Upper lobe of left lung (tissue), 6 donors: ENCODE measurements at regions not wholly inside any gene's neighbourhood (a gene's known extent, or its start where the extent isn't known, plus 50 kb on each side); places are given as distances from the start of the nearest gene placed in this dataset.

Source experiments
- ATAC-seq, 2 donors: fragments of 200-7000 bp; cut with Tn5 transposase; one replicate each; pipeline ENCODE4 v1.9.1; 2022; ENCODE audit warnings: mild to moderate bottlenecking in 2 of 2, moderate library complexity in 2 of 2; ENCODE audit not compliant: low FRiP score in 2 of 2
- DNase-seq, 2 donors: peaks; one replicate each; pipeline ENCODE4 v3.0.0-alpha.2; 2019 to 2020
- H3K27ac ChIP-seq, 4 donors: fragments of 200-600 bp; sonication (generic); one replicate each; pipeline ENCODE4 v1.5.1; 2016 to 2019
- H3K27me3 ChIP-seq, 4 donors: fragments of 200-600 bp; sonication (generic); one replicate each; pipeline ENCODE4 v1.5.1; 2017 to 2019
- H3K36me3 ChIP-seq, 4 donors: fragments of 200-600 bp; sonication (generic); one replicate each; pipeline ENCODE4 v1.5.1; 2016 to 2019
- H3K4me1 ChIP-seq, 4 donors: fragments of 200-600 bp; sonication (generic); one replicate each; pipeline ENCODE4 v1.5.1; 2018 to 2019
- H3K4me3 ChIP-seq, 4 donors: fragments of 200-600 bp; sonication (generic); one replicate each; pipeline ENCODE4 v1.5.1; 2017 to 2019; ENCODE audit warnings: mild to moderate bottlenecking in 2 of 4, moderate library complexity in 1 of 4
- H3K9me3 ChIP-seq, 4 donors: fragments of 200-600 bp; sonication (generic); one replicate each; pipeline ENCODE4 v1.5.1; 2018 to 2019
- EP300 ChIP-seq, 4 donors: sonication (generic); formaldehyde crosslinking; IDR thresholded peaks; one replicate each; pipeline ENCODE4 v1.5.1; 2017; ENCODE audit warnings: antibody characterized with exemption in 4 of 4, control low read depth in 2 of 4
- POLR2A ChIP-seq, 4 donors: fragments of 450-650 bp; IDR thresholded peaks; one replicate each; pipeline ENCODE4 v1.5.1; 2016 to 2017; ENCODE audit warnings: antibody characterized with exemption in 4 of 4, mild to moderate bottlenecking in 2 of 4
- POLR2AphosphoS5 ChIP-seq, 2 donors: sonication (generic); formaldehyde crosslinking; IDR thresholded peaks; one replicate each; pipeline ENCODE4 v1.5.1; 2017; ENCODE audit warnings: antibody characterized with exemption in 2 of 2
- WGBS, 2 donors: methylation state at CpG; one replicate each; pipeline ENCODE4 v1.1.5; 2017 to 2018; 5-methylcytosine and 5-hydroxymethylcytosine counted together
- TF ChIP-seq, protein P1 (sequence below), 6 experiments: fragments of 450-650 bp in 4 of 6; fragments of 200-600 bp in 2 of 6; sonication (generic) in 2 of 6; IDR thresholded peaks; one replicate each; pipeline ENCODE4 v1.5.1; 2016 to 2019; ENCODE audit warnings: antibody characterized with exemption in 6 of 6
- donor health status: DM: no; HTN: no; CAD: no; lungs with moderate emphysema.
- donor health status: DM: no; HTN: yes; CAD: no; lungs with severe emphysema.

DNA sequence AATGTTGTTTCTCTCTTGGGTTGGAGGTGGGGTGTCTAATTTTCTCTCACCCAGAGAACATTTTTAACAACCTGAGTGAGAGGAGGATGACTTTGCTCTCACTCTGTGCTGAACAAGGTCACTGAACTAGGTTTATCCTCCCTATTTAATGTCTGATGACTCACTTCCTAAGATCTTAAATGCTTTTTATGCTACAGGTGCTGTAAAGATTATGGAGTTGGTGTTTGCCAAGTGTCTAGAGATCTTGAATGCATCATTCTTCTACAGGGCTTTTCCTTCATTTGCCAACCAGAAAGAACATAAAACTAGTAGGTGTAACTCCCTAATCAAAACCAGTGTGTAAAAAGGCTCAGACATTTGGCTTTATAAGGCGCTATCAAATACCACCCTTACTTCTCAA, 350.5 kb upstream of the ETAA1 start:
- Histone ChIP-seq H3K27ac (no peak overlapping the region), H3K36me3 (no peaks in the 10 kb centered on the region), H3K9me3 (no peaks in the 10 kb centered on the region), H3K4me3 (no peak overlapping the region), H3K4me1 (no peaks in the 10 kb centered on the region), H3K27me3 (no peaks in the 10 kb centered on the region)
- TF ChIP-seq, protein P1, sequence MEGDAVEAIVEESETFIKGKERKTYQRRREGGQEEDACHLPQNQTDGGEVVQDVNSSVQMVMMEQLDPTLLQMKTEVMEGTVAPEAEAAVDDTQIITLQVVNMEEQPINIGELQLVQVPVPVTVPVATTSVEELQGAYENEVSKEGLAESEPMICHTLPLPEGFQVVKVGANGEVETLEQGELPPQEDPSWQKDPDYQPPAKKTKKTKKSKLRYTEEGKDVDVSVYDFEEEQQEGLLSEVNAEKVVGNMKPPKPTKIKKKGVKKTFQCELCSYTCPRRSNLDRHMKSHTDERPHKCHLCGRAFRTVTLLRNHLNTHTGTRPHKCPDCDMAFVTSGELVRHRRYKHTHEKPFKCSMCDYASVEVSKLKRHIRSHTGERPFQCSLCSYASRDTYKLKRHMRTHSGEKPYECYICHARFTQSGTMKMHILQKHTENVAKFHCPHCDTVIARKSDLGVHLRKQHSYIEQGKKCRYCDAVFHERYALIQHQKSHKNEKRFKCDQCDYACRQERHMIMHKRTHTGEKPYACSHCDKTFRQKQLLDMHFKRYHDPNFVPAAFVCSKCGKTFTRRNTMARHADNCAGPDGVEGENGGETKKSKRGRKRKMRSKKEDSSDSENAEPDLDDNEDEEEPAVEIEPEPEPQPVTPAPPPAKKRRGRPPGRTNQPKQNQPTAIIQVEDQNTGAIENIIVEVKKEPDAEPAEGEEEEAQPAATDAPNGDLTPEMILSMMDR (IDR thresholded peaks at IDR 0.05), result no peak
- TF ChIP-seq POLR2A (IDR thresholded peaks at IDR 0.05) (no peak), EP300 (IDR thresholded peaks at IDR 0.05) (no peak), POLR2AphosphoS5 (IDR thresholded peaks at IDR 0.05) (no peak)
- WGBS, 2 donors, result 90 to 100% methylated on average over 1 of the region's 1 CpG
- no peak for DNase-seq
- no peak for ATAC-seq

DNA sequence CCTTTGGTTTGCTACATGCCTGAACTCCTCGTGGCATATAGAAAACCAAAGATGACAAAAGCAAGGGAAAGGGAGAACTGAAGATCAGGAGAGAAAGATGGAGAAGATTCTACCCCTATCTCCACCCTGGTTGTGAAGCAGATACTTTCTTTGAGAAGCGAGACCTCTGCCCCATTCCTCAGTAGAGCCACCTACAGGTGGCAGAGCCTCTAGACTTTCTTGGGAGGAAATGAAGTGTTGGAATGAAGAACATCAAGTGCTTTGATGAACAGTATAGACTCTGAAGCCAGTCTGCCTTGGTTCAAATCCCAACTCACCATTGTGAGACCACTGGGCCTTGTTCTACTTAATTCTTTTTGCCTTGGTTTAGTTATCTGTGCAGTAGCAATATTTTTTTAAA, 348.8 kb upstream of the ETAA1 start:
- 83 to 88% methylated on average over 2 of the region's 2 CpGs for WGBS, 2 donors
- ATAC-seq (no peak), DNase-seq (no peak)
- H3K36me3 ChIP-seq, result no peaks in the 10 kb centered on the region
- H3K27ac ChIP-seq, result no peak overlapping the region
- no peaks in the 10 kb centered on the region for H3K9me3 ChIP-seq
- no peak for TF ChIP-seq POLR2AphosphoS5 (IDR thresholded peaks at IDR 0.05)
- no peak for TF ChIP-seq POLR2A (IDR thresholded peaks at IDR 0.05)
- TF ChIP-seq, protein P1 (IDR thresholded peaks at IDR 0.05), result no peak
- H3K4me3 ChIP-seq, result no peak overlapping the region
- H3K27me3 ChIP-seq, result no peaks in the 10 kb centered on the region
- H3K4me1 ChIP-seq, result no peaks in the 10 kb centered on the region

DNA sequence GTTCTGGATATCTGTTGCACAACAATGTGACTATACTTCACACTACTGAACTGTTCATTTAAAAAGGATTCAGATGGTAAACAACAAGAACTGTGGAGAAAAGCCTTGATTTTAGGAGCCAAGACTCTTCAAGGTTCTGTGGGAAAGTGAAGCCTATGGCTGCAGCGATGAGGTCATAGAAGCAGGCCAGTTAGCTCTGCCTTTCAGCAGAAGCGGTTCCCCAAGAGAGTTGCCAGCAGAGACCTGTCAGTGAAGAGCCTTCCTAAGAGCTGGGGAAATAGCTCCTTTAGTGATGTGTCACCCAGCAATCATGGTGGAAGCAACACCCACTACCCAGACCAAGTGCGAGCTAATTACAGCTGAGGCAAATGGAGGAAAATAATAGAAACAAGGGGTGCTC, 346.5 kb upstream of the ETAA1 start:
- Histone ChIP-seq H3K36me3 (no peaks in the 10 kb centered on the region), H3K27me3 (no peaks in the 10 kb centered on the region), H3K4me1 (peaks cover 0 to 6% (median 3%) of the 10 kb centered on the region in 4 donors), H3K27ac (no peak overlapping the region), H3K9me3 (no peaks in the 10 kb centered on the region), H3K4me3 (no peak overlapping the region)
- no peak for ATAC-seq
- DNase-seq, result no peak
- TF ChIP-seq POLR2AphosphoS5 (IDR thresholded peaks at IDR 0.05), result no peak
- no peak for TF ChIP-seq POLR2A (IDR thresholded peaks at IDR 0.05)
- TF ChIP-seq, protein P1 (IDR thresholded peaks at IDR 0.05), result no peak
- TF ChIP-seq EP300 (IDR thresholded peaks at IDR 0.05), result no peak
- WGBS, 2 donors, result 80 to 95% methylated on average over 3 of the region's 3 CpGs

DNA sequence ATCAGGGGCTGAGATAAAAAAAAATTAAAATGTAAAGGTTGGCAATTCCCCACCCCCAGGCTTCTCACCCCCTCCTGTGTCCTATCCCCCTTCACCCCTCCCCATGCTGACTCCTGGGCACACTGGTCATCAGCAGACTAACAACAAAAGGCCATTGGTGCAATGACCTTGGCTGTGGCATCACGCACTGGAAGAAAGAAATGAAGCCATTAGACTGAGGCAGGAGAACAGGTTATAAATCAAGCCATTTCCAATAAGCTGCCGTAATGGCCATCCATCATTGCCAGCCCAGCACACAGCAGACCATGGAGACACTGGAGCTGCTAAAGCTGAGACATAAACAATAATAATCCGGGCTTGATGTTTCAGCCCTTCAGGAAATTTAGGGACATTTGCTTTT, 342.4 kb upstream of the ETAA1 start:
- 52 to 64% methylated on average over 3 of the region's 3 CpGs for WGBS, 2 donors
- H3K4me1 ChIP-seq, result peaks cover 0 to 16% (median 11%) of the 10 kb centered on the region in 4 donors
- ATAC-seq, result no peak

More for the DNA sequence above, 342.4 kb upstream of the ETAA1 start:
- TF ChIP-seq POLR2AphosphoS5 (IDR thresholded peaks at IDR 0.05) (no peak), POLR2A (IDR thresholded peaks at IDR 0.05) (no peak), EP300 (IDR thresholded peaks at IDR 0.05) (no peak)
- TF ChIP-seq, protein P1 (IDR thresholded peaks at IDR 0.05), result no peak
- Histone ChIP-seq H3K4me3 (no peak overlapping the region), H3K27ac (no peak overlapping the region), H3K9me3 (no peaks in the 10 kb centered on the region), H3K27me3 (no peaks in the 10 kb centered on the region), H3K36me3 (no peaks in the 10 kb centered on the region)
- no peak for DNase-seq
